Naive thymus-derived CD8-positive, alpha-beta T cell (primary cell): ENCODE measurements at regions not wholly inside any gene's neighbourhood (a gene's known extent, or its start where the extent isn't known, plus 50 kb on each side); places are given as distances from the start of the nearest gene placed in this dataset.

Experiments
- ATAC-seq, 2 donors: fragments of 150-1000 bp; cut with Tn5 transposase in 1 of 2; sonication (Bioruptor Pico), chemical (Tn5 transposase) in 1 of 2; 1 replicate in 1 of 2; 2 replicates in 1 of 2; pipeline ENCODE4 v1.10.0; 2021; ENCODE audit warnings: mild to moderate bottlenecking in 2 of 2, moderate library complexity in 2 of 2
- POLR2A ChIA-PET: fragments of 350-600 bp; sonication (Branson Sonifier 250); formaldehyde crosslinking; loops from one replicate; lab custom pipeline; 2021; ENCODE audit warnings: antibody characterized with exemption; lab: Charles Lee
- DNase-seq, 10 donors: peaks; one replicate each; pipeline versions ENCODE4 v3.0.0 to v3.0.0-alpha.2; 2020 to 2022
- H3K27ac Mint-ChIP-seq, 10 donors: one replicate each; pipeline ENCODE4 v1.8.0; 2020 to 2022; ENCODE audit warnings: mild to moderate bottlenecking in 10 of 10, mixed read lengths in 10 of 10, moderate library complexity in 4 of 10, inconsistent platforms in 1 of 10
- H3K27me3 Mint-ChIP-seq, 5 donors: one replicate each; pipeline ENCODE4 v1.8.0; 2021 to 2022; ENCODE audit warnings: mixed read lengths in 5 of 5
- H3K36me3 Mint-ChIP-seq, 3 donors: one replicate each; pipeline ENCODE4 v1.8.0; 2020 to 2022; ENCODE audit warnings: mixed read lengths in 3 of 3, mild to moderate bottlenecking in 2 of 3, inconsistent platforms in 1 of 3
- H3K4me1 Mint-ChIP-seq, 4 donors: one replicate each; pipeline ENCODE4 v1.8.0; 2021 to 2022; ENCODE audit warnings: mixed read lengths in 4 of 4
- H3K4me3 Mint-ChIP-seq, 10 donors: one replicate each; pipeline ENCODE4 v1.8.0; 2020 to 2022; ENCODE audit warnings: mild to moderate bottlenecking in 10 of 10, mixed read lengths in 10 of 10, moderate library complexity in 6 of 10, inconsistent platforms in 1 of 10
- H3K9me3 Mint-ChIP-seq, 9 donors: one replicate each; pipeline ENCODE4 v1.8.0; 2020 to 2022; ENCODE audit warnings: mixed read lengths in 9 of 9, mild to moderate bottlenecking in 3 of 9, inconsistent platforms in 1 of 9, moderate library complexity in 1 of 9

DNA sequence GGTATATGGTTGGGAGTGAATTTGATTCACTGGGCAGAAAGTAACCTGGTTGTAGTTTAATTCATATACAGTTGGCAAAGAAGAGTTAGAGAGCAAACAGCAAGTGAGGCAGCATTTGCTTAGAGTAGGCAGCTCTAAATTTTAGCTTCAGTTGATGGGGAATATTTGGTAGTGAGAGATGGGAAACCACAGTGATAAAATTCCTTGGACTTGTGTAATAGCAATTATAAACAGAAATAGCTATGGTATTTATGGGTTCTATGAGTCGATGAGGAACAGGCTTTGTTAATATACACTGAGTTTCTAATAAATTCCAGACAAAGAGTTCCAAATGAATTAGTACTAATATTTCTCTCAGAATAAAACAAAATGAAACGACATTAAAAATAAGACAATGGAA is 894.0 kb downstream of the ROBO2 start:
- no peak for DNase-seq
- POLR2A ChIA-PET = no interaction called here
- Mint-ChIP-seq H3K36me3 (no peaks in the 10 kb centered on the region), H3K9me3 (peaks cover 0 to 29% (median 8%) of the 10 kb centered on the region in 9 donors), H3K4me1 (no peaks in the 10 kb centered on the region), H3K27me3 (no peaks in the 10 kb centered on the region), H3K27ac (no peak overlapping the region), H3K4me3 (no peak overlapping the region)
- ATAC-seq = no peak

GRCh38 chr3:77935418-77935817 is 895.5 kb downstream of the ROBO2 start:
- DNase-seq (no peak), ATAC-seq (no peak)
- no peaks in the 10 kb centered on the region for H3K36me3 Mint-ChIP-seq
- H3K4me1 Mint-ChIP-seq = no peaks in the 10 kb centered on the region
- no peak overlapping the region for H3K27ac Mint-ChIP-seq
- H3K27me3 Mint-ChIP-seq = no peaks in the 10 kb centered on the region
- H3K4me3 Mint-ChIP-seq = no peak overlapping the region
- POLR2A ChIA-PET = no interaction called here
- H3K9me3 Mint-ChIP-seq = peaks cover 0 to 29% (median 8%) of the 10 kb centered on the region in 9 donors

GRCh38 chr3:77939726-77940125 is 899.8 kb downstream of the ROBO2 start:
- no peak overlapping the region for H3K27ac Mint-ChIP-seq
- no peak for ATAC-seq
- DNase-seq = no peak
- H3K4me1 Mint-ChIP-seq = no peaks in the 10 kb centered on the region
- no peaks in the 10 kb centered on the region for H3K36me3 Mint-ChIP-seq
- H3K27me3 Mint-ChIP-seq = no peaks in the 10 kb centered on the region
- peaks cover 0 to 23% (median 5%) of the 10 kb centered on the region in 9 donors for H3K9me3 Mint-ChIP-seq
- POLR2A ChIA-PET = no interaction called here
- H3K4me3 Mint-ChIP-seq = no peak overlapping the region

DNA sequence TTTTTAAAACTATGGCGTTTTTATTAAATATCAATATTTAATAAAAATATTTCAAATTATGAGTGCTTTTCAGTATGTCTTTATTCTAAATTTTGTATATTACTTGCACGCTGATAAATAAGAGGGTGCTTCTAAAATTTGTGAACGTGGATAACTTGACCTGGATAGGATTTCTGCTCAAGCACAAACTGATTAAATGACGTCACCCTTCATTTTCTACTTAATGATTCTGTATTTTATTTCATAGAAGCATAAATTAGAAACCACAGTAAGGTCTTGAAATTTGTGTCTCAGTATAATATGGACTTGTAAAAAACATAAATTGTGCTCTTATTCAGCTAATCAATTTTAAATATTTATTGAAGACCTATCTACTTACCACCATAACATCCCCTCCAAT is 903.7 kb downstream of the ROBO2 start:
- no peaks in the 10 kb centered on the region for H3K36me3 Mint-ChIP-seq
- H3K4me1 Mint-ChIP-seq = no peaks in the 10 kb centered on the region
- H3K27me3 Mint-ChIP-seq = no peaks in the 10 kb centered on the region
- no peak overlapping the region for H3K4me3 Mint-ChIP-seq
- peaks cover 0 to 9% (median 4%) of the 10 kb centered on the region in 9 donors for H3K9me3 Mint-ChIP-seq
- no peak for DNase-seq
- no peak overlapping the region for H3K27ac Mint-ChIP-seq
- POLR2A ChIA-PET = no interaction called here
- ATAC-seq = no peak

DNA sequence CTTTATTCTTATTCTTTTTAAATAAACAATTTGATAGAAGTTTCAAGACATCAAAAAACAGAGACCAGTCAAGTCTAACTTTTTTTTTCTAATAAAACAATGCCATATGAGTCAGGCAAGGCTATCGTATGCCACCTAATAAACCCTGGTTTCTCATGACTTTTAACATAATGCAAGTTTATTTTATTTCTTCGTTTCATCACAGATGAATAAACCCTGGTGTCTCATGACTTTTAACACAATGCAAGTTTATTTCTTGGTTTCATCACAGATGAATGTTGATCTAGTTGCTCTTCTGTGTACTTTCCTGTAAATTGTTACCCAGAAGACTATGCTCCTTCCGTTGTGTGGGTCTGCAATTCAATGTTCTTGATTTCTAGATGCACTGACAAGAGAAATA is 905.4 kb downstream of the ROBO2 start:
- POLR2A ChIA-PET = no interaction called here
- Mint-ChIP-seq H3K27me3 (no peaks in the 10 kb centered on the region), H3K36me3 (no peaks in the 10 kb centered on the region), H3K4me3 (no peak overlapping the region), H3K27ac (no peak overlapping the region), H3K9me3 (peaks cover 0 to 16% (median 7%) of the 10 kb centered on the region in 9 donors), H3K4me1 (no peaks in the 10 kb centered on the region)
- DNase-seq = no peak
- ATAC-seq = no peak

- H3K9me3 Mint-ChIP-seq = peaks cover 0 to 26% (median 11%) of the 10 kb centered on the region in 9 donors
- no peak overlapping the region for H3K27ac Mint-ChIP-seq
- H3K4me1 Mint-ChIP-seq = no peaks in the 10 kb centered on the region
- H3K27me3 Mint-ChIP-seq = no peaks in the 10 kb centered on the region
- no peak overlapping the region for H3K4me3 Mint-ChIP-seq
- no peak for ATAC-seq
- no peaks in the 10 kb centered on the region for H3K36me3 Mint-ChIP-seq
- POLR2A ChIA-PET = no interaction called here
- DNase-seq = no peak
Measured at GRCh38 chr3:77947671-77948070, 907.8 kb downstream of the ROBO2 start.

DNA sequence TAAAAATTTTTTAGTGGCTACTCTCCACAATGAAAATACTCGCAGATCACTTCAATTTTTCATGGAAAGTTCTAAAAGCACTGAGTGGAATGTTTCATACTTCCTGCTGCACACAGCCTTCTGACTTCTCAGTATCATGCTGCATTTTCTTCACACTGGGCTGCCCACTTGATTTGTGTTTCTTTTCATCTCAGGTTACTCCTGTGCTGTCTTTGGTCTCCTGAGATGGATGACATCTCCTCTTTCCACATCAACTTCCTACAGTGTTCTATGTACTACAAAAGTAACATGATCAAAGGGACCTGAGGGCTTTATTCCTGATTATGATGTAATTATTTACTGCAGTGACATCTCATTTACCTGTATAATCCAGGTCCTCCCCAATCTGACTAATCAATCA is 927.7 kb downstream of the ROBO2 start:
- H3K4me1 Mint-ChIP-seq = no peaks in the 10 kb centered on the region
- DNase-seq = no peak
- no peak for ATAC-seq
- POLR2A ChIA-PET = no interaction called here
- H3K27me3 Mint-ChIP-seq = no peaks in the 10 kb centered on the region
- peaks cover 0 to 18% (median 4%) of the 10 kb centered on the region in 9 donors for H3K9me3 Mint-ChIP-seq
- H3K27ac Mint-ChIP-seq = no peak overlapping the region
- peaks cover 0 to 6% (median 0%) of the 10 kb centered on the region in 3 donors for H3K36me3 Mint-ChIP-seq
- H3K4me3 Mint-ChIP-seq = no peak overlapping the region

DNA sequence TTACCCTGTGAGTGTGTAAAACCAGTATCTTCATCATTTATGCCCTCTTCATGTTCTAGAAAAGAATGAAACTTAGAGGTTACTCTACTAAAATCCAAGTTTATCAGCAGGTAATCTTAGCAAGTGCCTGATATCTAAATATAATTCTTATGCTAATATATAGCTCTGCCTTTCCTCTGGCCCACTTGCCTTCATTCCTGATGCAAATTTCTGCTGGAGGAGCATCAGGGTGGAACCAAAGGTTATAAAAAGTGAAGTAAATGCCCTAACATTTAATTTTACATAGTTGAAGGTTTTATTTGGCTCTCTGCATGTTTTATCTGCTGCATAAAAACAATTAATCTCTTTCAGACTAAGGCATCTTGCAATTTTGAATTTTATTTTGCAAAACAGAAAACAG is 936.2 kb downstream of the ROBO2 start:
- H3K36me3 Mint-ChIP-seq = no peaks in the 10 kb centered on the region
- H3K27me3 Mint-ChIP-seq = no peaks in the 10 kb centered on the region
- POLR2A ChIA-PET = no interaction called here
- no peak overlapping the region for H3K27ac Mint-ChIP-seq
- peaks cover 0 to 22% (median 5%) of the 10 kb centered on the region in 9 donors for H3K9me3 Mint-ChIP-seq
- ATAC-seq (no peak), DNase-seq (no peak)
- H3K4me3 Mint-ChIP-seq = no peak overlapping the region
- no peaks in the 10 kb centered on the region for H3K4me1 Mint-ChIP-seq

DNA sequence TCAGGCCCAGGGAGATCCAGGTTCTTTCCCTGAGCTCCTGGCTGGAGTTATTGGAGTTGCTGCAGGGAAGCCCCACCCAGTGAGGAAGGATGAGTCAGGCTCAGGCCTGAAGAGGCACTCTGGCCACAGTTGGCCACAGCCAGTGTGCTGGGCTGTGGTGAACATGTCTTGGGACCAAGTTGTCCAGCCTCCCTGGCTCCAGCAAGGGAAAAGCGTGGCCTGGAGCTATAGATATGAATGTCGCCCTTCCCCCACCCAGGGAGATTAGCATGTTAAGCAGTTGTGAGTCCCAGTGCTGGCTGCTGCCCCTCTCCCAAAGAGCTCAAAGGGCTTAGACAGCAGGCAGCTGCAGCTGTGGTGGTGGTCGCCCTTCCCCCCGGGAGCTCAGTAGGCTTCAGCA is 963.2 kb downstream of the ROBO2 start:
- no peak overlapping the region for H3K4me3 Mint-ChIP-seq
- H3K9me3 Mint-ChIP-seq = peaks cover 0 to 41% (median 20%) of the 10 kb centered on the region in 9 donors
- H3K27me3 Mint-ChIP-seq = no peaks in the 10 kb centered on the region
- DNase-seq = no peak
- H3K36me3 Mint-ChIP-seq = no peaks in the 10 kb centered on the region
- no peaks in the 10 kb centered on the region for H3K4me1 Mint-ChIP-seq
- H3K27ac Mint-ChIP-seq = no peak overlapping the region
- no peak for ATAC-seq
- POLR2A ChIA-PET = no interaction called here

DNA sequence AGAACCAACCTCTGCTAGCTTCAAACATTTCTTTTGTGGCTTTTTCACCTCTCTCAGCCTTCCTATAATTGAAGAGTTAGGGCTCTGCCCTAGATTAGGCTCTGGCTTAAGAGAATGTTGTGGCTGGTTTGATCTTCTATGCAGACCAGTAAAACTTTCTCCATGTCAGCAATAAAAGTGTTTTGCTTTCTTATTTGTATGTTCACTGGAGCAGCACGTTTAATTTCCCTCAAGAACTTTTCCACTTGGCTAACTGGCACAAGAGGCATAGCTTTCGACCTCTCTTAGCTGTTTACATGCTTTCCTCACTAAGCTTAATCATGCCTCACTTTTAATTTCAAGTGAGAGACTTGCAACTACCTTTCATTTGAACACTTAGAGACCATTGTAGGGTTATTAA is 964.7 kb downstream of the ROBO2 start:
- Mint-ChIP-seq H3K4me3 (no peak overlapping the region), H3K27me3 (no peaks in the 10 kb centered on the region), H3K9me3 (peaks cover 0 to 54% (median 18%) of the 10 kb centered on the region in 9 donors), H3K27ac (no peak overlapping the region), H3K4me1 (no peaks in the 10 kb centered on the region), H3K36me3 (no peaks in the 10 kb centered on the region)
- DNase-seq = no peak
- POLR2A ChIA-PET = no interaction called here
- ATAC-seq = no peak

DNA sequence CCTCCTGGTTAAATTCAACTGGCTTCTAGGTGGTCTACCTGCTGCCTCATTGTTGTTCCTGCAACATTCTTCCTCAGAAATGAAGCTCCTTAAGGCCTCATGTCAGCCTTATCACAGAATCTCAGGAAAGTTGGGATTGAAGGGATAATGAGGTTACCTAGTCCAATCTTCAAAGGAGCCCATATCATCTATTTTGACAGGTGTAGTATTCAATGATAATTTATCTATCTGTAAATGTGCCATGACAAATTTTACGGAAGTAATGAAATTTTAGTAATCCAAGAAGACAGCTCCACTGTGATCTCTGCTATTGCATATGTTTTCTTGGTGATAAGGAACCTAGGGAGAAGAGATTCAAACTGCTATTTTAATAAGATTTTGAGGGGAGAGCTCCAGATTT is 973.8 kb downstream of the ROBO2 start:
- no peak overlapping the region for H3K4me3 Mint-ChIP-seq
- DNase-seq (no peak), ATAC-seq (no peak)
- no peaks in the 10 kb centered on the region for H3K36me3 Mint-ChIP-seq
- H3K9me3 Mint-ChIP-seq = peaks cover 0 to 29% (median 11%) of the 10 kb centered on the region in 9 donors
- POLR2A ChIA-PET = no interaction called here
- H3K27ac Mint-ChIP-seq = no peak overlapping the region
- H3K4me1 Mint-ChIP-seq = no peaks in the 10 kb centered on the region
- H3K27me3 Mint-ChIP-seq = no peaks in the 10 kb centered on the region

DNA sequence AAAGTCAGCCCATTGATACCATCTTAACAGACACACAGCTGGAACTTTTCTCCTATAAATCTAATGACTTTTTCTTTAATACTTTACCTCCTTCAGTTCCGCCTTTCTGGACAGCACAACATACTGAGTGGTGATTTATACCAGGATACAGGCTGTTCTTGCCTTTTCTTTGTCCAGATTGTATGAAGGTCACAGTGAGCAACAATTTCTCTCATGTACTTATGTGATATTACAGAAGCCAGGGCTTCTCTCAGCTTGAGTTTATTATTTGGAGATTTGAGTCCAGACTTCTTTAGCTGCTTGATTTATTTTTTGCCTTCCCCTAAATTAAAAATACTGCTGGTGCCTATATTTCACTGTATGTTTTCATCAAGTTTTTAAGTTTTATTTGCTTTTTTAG is 976.0 kb downstream of the ROBO2 start:
- ATAC-seq (no peak), DNase-seq (no peak)
- Mint-ChIP-seq H3K4me3 (no peak overlapping the region), H3K27ac (no peak overlapping the region), H3K27me3 (no peaks in the 10 kb centered on the region), H3K4me1 (no peaks in the 10 kb centered on the region), H3K36me3 (no peaks in the 10 kb centered on the region), H3K9me3 (peaks cover 0 to 28% (median 11%) of the 10 kb centered on the region in 9 donors)
- POLR2A ChIA-PET = no interaction called here

- H3K36me3 Mint-ChIP-seq = no peaks in the 10 kb centered on the region
- POLR2A ChIA-PET = no interaction called here
- peaks cover 0 to 23% (median 8%) of the 10 kb centered on the region in 9 donors for H3K9me3 Mint-ChIP-seq
- no peaks in the 10 kb centered on the region for H3K27me3 Mint-ChIP-seq
- DNase-seq = no peak
- no peaks in the 10 kb centered on the region for H3K4me1 Mint-ChIP-seq
- H3K4me3 Mint-ChIP-seq = no peak overlapping the region
- no peak overlapping the region for H3K27ac Mint-ChIP-seq
- ATAC-seq = no peak
Measured at GRCh38 chr3:78021710-78022109, 981.8 kb downstream of the ROBO2 start.

DNA sequence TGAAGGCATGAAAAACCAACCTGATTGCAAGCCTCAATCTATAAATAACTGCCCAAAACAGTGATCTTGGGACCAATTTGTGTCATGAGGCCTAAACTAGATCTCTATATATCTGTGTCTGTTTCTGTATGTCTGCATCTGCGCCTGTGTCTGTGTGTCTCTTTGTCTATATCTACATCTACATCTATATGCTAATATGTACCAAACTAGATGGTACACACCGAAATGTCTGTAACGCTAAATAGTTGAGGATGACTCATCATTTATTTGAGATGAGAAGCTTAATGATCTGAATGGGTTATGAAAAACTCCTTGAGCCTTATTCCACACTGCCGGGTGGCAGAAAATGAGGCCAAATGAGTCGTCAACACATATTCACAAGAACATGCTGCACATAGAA is 982.3 kb downstream of the ROBO2 start:
- H3K4me1 Mint-ChIP-seq = no peaks in the 10 kb centered on the region
- no peaks in the 10 kb centered on the region for H3K27me3 Mint-ChIP-seq
- POLR2A ChIA-PET = no interaction called here
- H3K9me3 Mint-ChIP-seq = peaks cover 0 to 24% (median 9%) of the 10 kb centered on the region in 9 donors
- H3K4me3 Mint-ChIP-seq = no peak overlapping the region
- no peak for DNase-seq
- no peaks in the 10 kb centered on the region for H3K36me3 Mint-ChIP-seq
- ATAC-seq = no peak
- H3K27ac Mint-ChIP-seq = no peak overlapping the region
